ENCODE measurements at regions not wholly inside any gene's neighbourhood (a gene's known extent, or its start where the extent isn't known, plus 50 kb on each side); places are given as distances from the start of the nearest gene placed in this dataset.
"Not testable (repeated sequence)": the region's sequence is repeated elsewhere in the genome, so short reads cannot be mapped to it uniquely, and the experiment has no call there.

- Histone ChIP-seq H3K4me1 (no peaks in the 10 kb centered on the region), H3K36me3 (no peaks in the 10 kb centered on the region), H3K4me3 (no peak overlapping the region), H3K9me3 (no peaks in the 10 kb centered on the region), H3K27ac (no peak overlapping the region), H3K27me3 (replicated peaks in 1 of 7) (no peaks in the 10 kb centered on the region)
- DNase-seq = no peak
- WGBS, 5 donors = 13 to 39% (median 16%) methylated on average over 1 of the region's 1 CpG
- no peak for TF ChIP-seq CTCF (IDR thresholded peaks at IDR 0.05 in 8 of 11, conservative IDR thresholded peaks at IDR 0.05 in 3 of 11)
- TF ChIP-seq POLR2AphosphoS5 (IDR thresholded peaks at IDR 0.05) = no peak
- TF ChIP-seq POLR2A (IDR thresholded peaks at IDR 0.05) = no peak
- intact Hi-C loops (cut with DNase I; ENCODE audit: low total_unique reads) = no loop called here
These were observed 511.7 kb upstream of the SGCD start for GRCh38 chr5:155815248-155815647.

GRCh38 chr5:155822177-155822576 is 504.8 kb upstream of the SGCD start:
- Histone ChIP-seq H3K4me3 (no peak overlapping the region), H3K4me1 (no peaks in the 10 kb centered on the region), H3K27ac (no peak overlapping the region), H3K27me3 (replicated peaks in 1 of 7) (no peaks in the 10 kb centered on the region), H3K36me3 (no peaks in the 10 kb centered on the region), H3K9me3 (no peaks in the 10 kb centered on the region)
- TF ChIP-seq CTCF (IDR thresholded peaks at IDR 0.05 in 8 of 11, conservative IDR thresholded peaks at IDR 0.05 in 3 of 11) (no peak), POLR2AphosphoS5 (IDR thresholded peaks at IDR 0.05) (no peak), POLR2A (IDR thresholded peaks at IDR 0.05) (no peak)
- intact Hi-C loops (cut with DNase I; ENCODE audit: low total_unique reads) = no loop called here
- WGBS, 5 donors = 42 to 59% (median 54%) methylated on average over 3 of the region's 3 CpGs
- DNase-seq = no peak

- 75 to 82% (median 80%) methylated on average over 3 of the region's 3 CpGs for WGBS, 5 donors
These were observed 500.1 kb upstream of the SGCD start for GRCh38 chr5:155826611-155827507.

GRCh38 chr5:155827508-155827815 is 499.5 kb upstream of the SGCD start:
- H3K36me3 ChIP-seq; intact Hi-C loops (cut with DNase I; ENCODE audit: low total_unique reads); H3K4me3 ChIP-seq; DNase-seq; H3K27ac ChIP-seq; H3K4me1 ChIP-seq; H3K9me3 ChIP-seq; H3K27me3 ChIP-seq (replicated peaks in 1 of 7): not testable (repeated sequence)
- WGBS, 5 donors = 70 to 85% (median 83%) methylated on average over 2 of the region's 2 CpGs

More at GRCh38 chr5:155826611-155827507, 500.1 kb upstream of the SGCD start:
- Histone ChIP-seq H3K4me3 (no peak overlapping the region), H3K4me1 (no peaks in the 10 kb centered on the region), H3K27me3 (replicated peaks in 1 of 7) (no peaks in the 10 kb centered on the region), H3K36me3 (no peaks in the 10 kb centered on the region), H3K27ac (no peak overlapping the region), H3K9me3 (no peaks in the 10 kb centered on the region)
- no peak for TF ChIP-seq POLR2A (IDR thresholded peaks at IDR 0.05)
- intact Hi-C loops (cut with DNase I; ENCODE audit: low total_unique reads) = no loop called here
- no peak for DNase-seq

- H3K4me3 ChIP-seq = no peak overlapping the region
- no peaks in the 10 kb centered on the region for H3K4me1 ChIP-seq
- WGBS, 5 donors = 40 to 79% (median 64%) methylated on average over 1 of the region's 1 CpG
- H3K36me3 ChIP-seq = no peaks in the 10 kb centered on the region
- no peak for DNase-seq
- H3K9me3 ChIP-seq = no peaks in the 10 kb centered on the region
- no peak overlapping the region for H3K27ac ChIP-seq
- H3K27me3 ChIP-seq (replicated peaks in 1 of 7) = no peaks in the 10 kb centered on the region
- no peak for TF ChIP-seq POLR2A (IDR thresholded peaks at IDR 0.05)
- no peak for TF ChIP-seq CTCF (IDR thresholded peaks at IDR 0.05 in 8 of 11, conservative IDR thresholded peaks at IDR 0.05 in 3 of 11)
- no peak for TF ChIP-seq POLR2AphosphoS5 (IDR thresholded peaks at IDR 0.05)
- intact Hi-C loops (cut with DNase I; ENCODE audit: low total_unique reads) = no loop called here
These were observed 499.0 kb upstream of the SGCD start for GRCh38 chr5:155827949-155828348.

Measured in spleen (tissue), 11 donors.